ENCODE measurements at regions not wholly inside any gene's neighbourhood (a gene's known extent, or its start where the extent isn't known, plus 50 kb on each side); places are given as distances from the start of the nearest gene placed in this dataset.

GRCh38 chr17:6209829-6210228 is 139.7 kb downstream of the WSCD1 start:
- TF ChIP-seq CTCF (IDR thresholded peaks at IDR 0.05 in 2 of 3, conservative IDR thresholded peaks at IDR 0.05 in 1 of 3; ENCODE audit: control insufficient read depth in 2 of 3, extremely low read depth in 1 of 3, insufficient read depth in 1 of 3, low read depth in 3 of 3, low read length in 3 of 3): no peak
- TF ChIP-seq KDM1A (IDR thresholded peaks at IDR 0.05; ENCODE audit: borderline replicate concordance): no peak
- no peak for TF ChIP-seq NFXL1 (IDR thresholded peaks at IDR 0.05; ENCODE audit: borderline replicate concordance)
- no peak for TF ChIP-seq ZNF24 (IDR thresholded peaks at IDR 0.05)
- TF ChIP-seq POLR2A (IDR thresholded peaks at IDR 0.05; ENCODE audit: low read depth, low read length): no peak
- TF ChIP-seq SP1 (IDR thresholded peaks at IDR 0.05; ENCODE audit: low read depth, low read length): no peak
- TF ChIP-seq ZSCAN29 (IDR thresholded peaks at IDR 0.05): no peak
- no peak for TF ChIP-seq RCOR1 (conservative IDR thresholded peaks at IDR 0.05; ENCODE audit: low read depth, low read length)
- no peak for TF ChIP-seq USF2 (IDR thresholded peaks at IDR 0.05; ENCODE audit: borderline replicate concordance, low read depth, low read length)
- no peak for TF ChIP-seq ZNF622 (IDR thresholded peaks at IDR 0.05)
- TF ChIP-seq, protein P1, sequence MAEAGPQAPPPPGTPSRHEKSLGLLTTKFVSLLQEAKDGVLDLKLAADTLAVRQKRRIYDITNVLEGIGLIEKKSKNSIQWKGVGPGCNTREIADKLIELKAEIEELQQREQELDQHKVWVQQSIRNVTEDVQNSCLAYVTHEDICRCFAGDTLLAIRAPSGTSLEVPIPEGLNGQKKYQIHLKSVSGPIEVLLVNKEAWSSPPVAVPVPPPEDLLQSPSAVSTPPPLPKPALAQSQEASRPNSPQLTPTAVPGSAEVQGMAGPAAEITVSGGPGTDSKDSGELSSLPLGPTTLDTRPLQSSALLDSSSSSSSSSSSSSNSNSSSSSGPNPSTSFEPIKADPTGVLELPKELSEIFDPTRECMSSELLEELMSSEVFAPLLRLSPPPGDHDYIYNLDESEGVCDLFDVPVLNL (IDR thresholded peaks at IDR 0.05; ENCODE audit: low read depth, low read length): no peak
- no peak for TF ChIP-seq HDAC2 (IDR thresholded peaks at IDR 0.05)
